PFSK-1 (cell line): ENCODE measurements at regions not wholly inside any gene's neighbourhood (a gene's known extent, or its start where the extent isn't known, plus 50 kb on each side); places are given as distances from the start of the nearest gene placed in this dataset.

ENCODE experiments used
- FOXP2 ChIP-seq: optimal IDR thresholded peaks from 2 replicates; pipeline ENCODE3; 2011; ENCODE audit warnings: borderline replicate concordance, control low read depth, inconsistent platforms; ENCODE audit not compliant: insufficient read depth; ENCODE audit errors: extremely low read length, extremely low read depth
- POLR2AphosphoS5 ChIP-seq: IDR thresholded peaks from 2 replicates; pipeline ENCODE4 v1.6.1; 2012; ENCODE audit warnings: low read depth, mild to moderate bottlenecking, control low read depth, low read length, moderate library complexity
- REST ChIP-seq, 2 experiments: IDR thresholded peaks; 2 replicates each; pipeline versions ENCODE4 v1.6.1 to v1.8.0; 2011 to 2012; ENCODE audit warnings: low read depth in 2 of 2, low read length in 2 of 2, control low read depth in 1 of 2, inconsistent platforms in 1 of 2, mild to moderate bottlenecking in 1 of 2, moderate library complexity in 1 of 2; ENCODE audit not compliant: insufficient read depth in 1 of 2
- SIN3A ChIP-seq: IDR thresholded peaks from 2 replicates; pipeline ENCODE4 v1.6.1; 2012; ENCODE audit warnings: mild to moderate bottlenecking, low read length, moderate library complexity, borderline replicate concordance; ENCODE audit not compliant: insufficient read depth
- TAF1 ChIP-seq: IDR thresholded peaks from 2 replicates; pipeline ENCODE4 v1.6.1; 2012; ENCODE audit warnings: low read length, control low read depth, borderline replicate concordance; ENCODE audit not compliant: insufficient read depth

- TF ChIP-seq TAF1 (no peak), SIN3A (no peak), POLR2AphosphoS5 (no peak), REST (IDR thresholded peaks at IDR 0.05; ENCODE audit: insufficient read depth in 1 of 2, low read depth in 2 of 2, low read length in 2 of 2) (no peak), FOXP2 (no peak)
Observed at GRCh38 chr6:105601541-105602236, 198.8 kb upstream of the PREP start.

GRCh38 chr6:105600336-105601260 lies 197.7 kb upstream of the PREP start:
- TF ChIP-seq FOXP2, result no peak
- no peak for TF ChIP-seq POLR2AphosphoS5
- TF ChIP-seq REST (IDR thresholded peaks at IDR 0.05; ENCODE audit: insufficient read depth in 1 of 2, low read depth in 2 of 2, low read length in 2 of 2), result no peak
- no peak for TF ChIP-seq SIN3A

GRCh38 chr6:105598264-105598663 lies 195.4 kb upstream of the PREP start:
- TF ChIP-seq FOXP2, result no peak
- no peak for TF ChIP-seq TAF1

- TF ChIP-seq TAF1 (no peak), SIN3A (no peak), REST (IDR thresholded peaks at IDR 0.05; ENCODE audit: insufficient read depth in 1 of 2, low read depth in 2 of 2, low read length in 2 of 2) (no peak), POLR2AphosphoS5 (no peak), FOXP2 (no peak)
Observed at GRCh38 chr6:105596284-105596755, 193.4 kb upstream of the PREP start.

GRCh38 chr6:105595829-105596228 lies 192.9 kb upstream of the PREP start:
- no peak for TF ChIP-seq REST (IDR thresholded peaks at IDR 0.05; ENCODE audit: insufficient read depth in 1 of 2, low read depth in 2 of 2, low read length in 2 of 2)
- no peak for TF ChIP-seq FOXP2
- no peak for TF ChIP-seq POLR2AphosphoS5
- TF ChIP-seq TAF1, result no peak
- no peak for TF ChIP-seq SIN3A
